GM18498 (cell line): ENCODE measurements at regions not wholly inside any gene's neighbourhood (a gene's known extent, or its start where the extent isn't known, plus 50 kb on each side); places are given as distances from the start of the nearest gene placed in this dataset.

Source experiments
- ATAC-seq: cut with Tn5 transposase; IDR thresholded peaks from one replicate; pipeline ENCODE4 v1.9.1; 2021; ENCODE audit warnings: mild to moderate bottlenecking, moderate library complexity; ENCODE audit not compliant: unreplicated experiment

GRCh38 chr9:96183751-96184150 is 118.2 kb downstream of the HSD17B3 start:
- no peak for ATAC-seq

GRCh38 chr9:96178153-96178552 is 123.8 kb downstream of the HSD17B3 start:
- ATAC-seq = no peak

- no peak for ATAC-seq
Observed at GRCh38 chr9:96177719-96178028, 124.3 kb downstream of the HSD17B3 start.

- no peak for ATAC-seq
Observed at GRCh38 chr9:96177005-96177718, 124.8 kb downstream of the HSD17B3 start.

- no peak for ATAC-seq
Observed at GRCh38 chr9:96175796-96176195, 126.2 kb downstream of the HSD17B3 start.

- no peak for ATAC-seq
Observed at GRCh38 chr9:96175001-96175400, 127.0 kb downstream of the HSD17B3 start.

GRCh38 chr9:96174371-96174770 is 127.6 kb downstream of the HSD17B3 start:
- no peak for ATAC-seq

GRCh38 chr9:96173640-96174039 is 128.3 kb downstream of the HSD17B3 start:
- ATAC-seq = no peak

- ATAC-seq = no peak
Observed at GRCh38 chr9:96172797-96173196, 129.2 kb downstream of the HSD17B3 start.

GRCh38 chr9:96171728-96172127 is 130.2 kb downstream of the HSD17B3 start:
- no peak for ATAC-seq

GRCh38 chr9:96169901-96170300 is 132.1 kb downstream of the HSD17B3 start:
- ATAC-seq = no peak

GRCh38 chr9:96169484-96169883 is 132.5 kb downstream of the HSD17B3 start:
- no peak for ATAC-seq

- no peak for ATAC-seq
Observed at GRCh38 chr9:96168882-96169281, 133.1 kb downstream of the HSD17B3 start.

- ATAC-seq = no peak
Observed at GRCh38 chr9:96167011-96167410, 135.0 kb downstream of the HSD17B3 start.

- ATAC-seq = no peak
Observed at GRCh38 chr9:96164268-96164683, 137.7 kb downstream of the HSD17B3 start.

- no peak for ATAC-seq
Observed at GRCh38 chr9:96163712-96164111, 138.3 kb downstream of the HSD17B3 start.

GRCh38 chr9:96163161-96163560 is 138.8 kb downstream of the HSD17B3 start:
- ATAC-seq = no peak

GRCh38 chr9:96161819-96162218 is 140.2 kb downstream of the HSD17B3 start:
- no peak for ATAC-seq

- no peak for ATAC-seq
Observed at GRCh38 chr9:96160866-96161265, 141.1 kb downstream of the HSD17B3 start.

- ATAC-seq = no peak
Observed at GRCh38 chr9:96160168-96160567, 141.8 kb downstream of the HSD17B3 start.

- ATAC-seq = no peak
Observed at GRCh38 chr9:96159596-96159995, 142.4 kb downstream of the HSD17B3 start.

GRCh38 chr9:96158909-96159575 is 142.9 kb downstream of the HSD17B3 start:
- ATAC-seq = no peak

- no peak for ATAC-seq
Observed at GRCh38 chr9:96158147-96158546, 143.8 kb downstream of the HSD17B3 start.
